Cardiac fibroblast (primary cell): ENCODE measurements at regions not wholly inside any gene's neighbourhood (a gene's known extent, or its start where the extent isn't known, plus 50 kb on each side); places are given as distances from the start of the nearest gene placed in this dataset.

Experiments
- DNase-seq, 2 donors: peaks; one replicate each; pipeline versions ENCODE4 v3.0.0 to v3.0.0-alpha.2; 2010; ENCODE audit warnings: low read depth in 2 of 2
- H3K4me3 ChIP-seq, 2 donors: replicated peaks in 1 of 2; 1 replicate in 1 of 2; 2 replicates in 1 of 2; pipeline ENCODE4 v1.5.1; 2011; ENCODE audit warnings: low read depth in 2 of 2, low read length in 2 of 2, mild to moderate bottlenecking in 2 of 2, moderate library complexity in 1 of 2
- TF ChIP-seq, protein P1 (sequence below): IDR thresholded peaks from one replicate; pipeline ENCODE4 v1.5.1; 2011; ENCODE audit warnings: low read depth, mild to moderate bottlenecking, low read length, inconsistent platforms

DNA sequence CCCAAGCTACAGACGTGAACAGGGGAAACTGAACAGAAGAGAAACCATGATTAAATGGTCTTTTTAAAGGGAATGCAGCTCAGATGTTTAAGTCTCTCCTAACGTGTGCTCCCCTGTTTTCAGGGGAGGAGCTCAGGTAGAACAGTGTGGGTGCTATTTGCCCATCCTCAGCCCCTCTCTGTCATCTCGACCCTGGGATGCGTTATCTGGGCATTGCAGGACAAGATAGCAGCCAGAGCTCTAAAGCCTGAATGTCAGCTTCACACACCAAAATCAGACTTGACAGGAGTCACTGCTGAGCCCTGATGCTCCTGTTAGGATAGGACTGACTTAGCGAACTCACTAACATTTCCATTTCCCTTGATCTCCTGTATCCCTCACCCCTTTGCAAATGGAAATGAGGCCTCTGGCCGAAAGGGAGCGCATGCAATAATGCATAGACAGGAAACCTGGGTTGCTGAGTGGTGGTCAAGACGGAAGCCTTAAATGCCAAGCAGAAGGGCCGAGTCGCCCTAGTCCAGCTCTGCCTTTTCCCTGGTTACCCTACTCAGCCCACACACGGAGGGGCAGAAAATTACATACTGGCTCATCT lies 234.9 kb upstream of the TPM1 start:
- TF ChIP-seq, protein P1, sequence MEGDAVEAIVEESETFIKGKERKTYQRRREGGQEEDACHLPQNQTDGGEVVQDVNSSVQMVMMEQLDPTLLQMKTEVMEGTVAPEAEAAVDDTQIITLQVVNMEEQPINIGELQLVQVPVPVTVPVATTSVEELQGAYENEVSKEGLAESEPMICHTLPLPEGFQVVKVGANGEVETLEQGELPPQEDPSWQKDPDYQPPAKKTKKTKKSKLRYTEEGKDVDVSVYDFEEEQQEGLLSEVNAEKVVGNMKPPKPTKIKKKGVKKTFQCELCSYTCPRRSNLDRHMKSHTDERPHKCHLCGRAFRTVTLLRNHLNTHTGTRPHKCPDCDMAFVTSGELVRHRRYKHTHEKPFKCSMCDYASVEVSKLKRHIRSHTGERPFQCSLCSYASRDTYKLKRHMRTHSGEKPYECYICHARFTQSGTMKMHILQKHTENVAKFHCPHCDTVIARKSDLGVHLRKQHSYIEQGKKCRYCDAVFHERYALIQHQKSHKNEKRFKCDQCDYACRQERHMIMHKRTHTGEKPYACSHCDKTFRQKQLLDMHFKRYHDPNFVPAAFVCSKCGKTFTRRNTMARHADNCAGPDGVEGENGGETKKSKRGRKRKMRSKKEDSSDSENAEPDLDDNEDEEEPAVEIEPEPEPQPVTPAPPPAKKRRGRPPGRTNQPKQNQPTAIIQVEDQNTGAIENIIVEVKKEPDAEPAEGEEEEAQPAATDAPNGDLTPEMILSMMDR: no peak
- DNase-seq: no peak
- no peak overlapping the region for H3K4me3 ChIP-seq

DNA sequence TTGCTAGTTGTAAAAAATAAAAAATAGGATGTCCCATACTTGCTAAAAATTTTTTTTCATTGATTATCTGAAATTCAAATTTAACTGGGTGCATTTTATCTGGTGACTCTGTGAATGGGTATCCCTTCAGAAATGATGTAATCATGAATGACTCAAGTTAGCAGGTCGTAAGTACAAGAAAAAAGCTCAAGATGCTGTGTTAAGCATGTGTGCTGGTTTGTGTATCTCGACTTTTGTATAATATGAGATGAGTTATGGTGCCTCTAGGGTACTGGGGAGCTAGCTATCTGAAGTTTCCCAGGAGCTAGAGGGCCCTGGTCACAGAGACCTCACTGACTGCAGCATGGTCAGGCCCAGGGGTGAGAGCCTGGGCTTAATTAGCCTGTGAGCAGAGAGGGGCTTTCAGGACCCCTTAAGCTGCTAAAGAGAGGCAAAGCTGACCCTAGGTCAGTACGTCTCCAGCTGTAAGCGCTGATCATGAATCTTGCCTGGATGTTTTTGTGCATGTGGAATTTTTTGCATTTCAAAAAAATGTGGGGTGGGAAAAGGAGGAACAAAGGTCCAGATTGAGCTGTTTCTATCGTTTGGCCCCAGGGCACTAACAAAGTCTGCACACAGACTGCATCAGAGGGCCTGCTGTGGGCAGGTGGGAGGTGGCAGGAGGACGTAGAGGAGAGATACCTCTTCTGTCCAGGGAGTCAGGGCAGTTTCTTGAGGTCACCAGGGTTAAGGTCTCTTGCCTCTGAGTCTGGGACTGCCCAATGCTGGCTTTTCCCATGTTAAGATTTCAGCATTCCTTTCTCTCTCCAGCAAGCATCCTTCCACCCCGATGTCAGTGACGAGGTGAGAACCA lies 233.2 kb upstream of the TPM1 start:
- DNase-seq: peak in 1 of 2 donors; percentile 65
- TF ChIP-seq, protein P1: no peak
- H3K4me3 ChIP-seq: no peak overlapping the region

DNA sequence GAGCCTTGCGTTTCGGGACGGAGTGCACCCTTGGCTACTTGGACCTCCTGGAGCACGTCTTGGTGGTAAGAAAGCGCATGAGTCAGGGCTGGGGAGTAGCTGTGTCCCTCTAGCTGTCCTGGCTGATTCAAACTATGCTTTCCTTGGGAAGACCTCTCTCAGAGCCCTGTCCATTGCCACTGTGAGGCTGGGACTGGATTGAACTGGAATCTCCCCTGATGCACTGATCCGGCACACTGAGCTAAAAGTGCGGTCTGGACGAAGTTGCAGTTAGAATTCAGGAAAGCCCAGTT lies 232.6 kb upstream of the TPM1 start:
- no peak overlapping the region for H3K4me3 ChIP-seq
- TF ChIP-seq, protein P1: no peak
- DNase-seq: no peak

DNA sequence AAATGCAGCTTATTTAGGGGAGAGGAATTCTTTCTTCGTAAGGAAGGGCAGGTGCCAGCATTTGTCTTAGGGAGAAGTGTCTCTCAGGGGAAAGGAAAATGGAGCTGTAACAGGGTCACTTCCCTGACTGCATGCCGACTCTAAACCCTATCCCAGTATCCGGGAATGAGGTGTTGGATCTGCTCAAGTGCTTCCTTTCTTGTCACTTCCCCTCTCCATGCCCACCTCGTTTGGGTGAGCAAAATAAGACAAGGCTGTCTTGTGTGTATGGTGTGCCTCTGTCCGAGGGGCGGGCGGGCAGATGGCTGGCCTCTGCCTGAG lies 230.1 kb upstream of the TPM1 start:
- no peak for DNase-seq
- H3K4me3 ChIP-seq: no peak overlapping the region
- TF ChIP-seq, protein P1: no peak

DNA sequence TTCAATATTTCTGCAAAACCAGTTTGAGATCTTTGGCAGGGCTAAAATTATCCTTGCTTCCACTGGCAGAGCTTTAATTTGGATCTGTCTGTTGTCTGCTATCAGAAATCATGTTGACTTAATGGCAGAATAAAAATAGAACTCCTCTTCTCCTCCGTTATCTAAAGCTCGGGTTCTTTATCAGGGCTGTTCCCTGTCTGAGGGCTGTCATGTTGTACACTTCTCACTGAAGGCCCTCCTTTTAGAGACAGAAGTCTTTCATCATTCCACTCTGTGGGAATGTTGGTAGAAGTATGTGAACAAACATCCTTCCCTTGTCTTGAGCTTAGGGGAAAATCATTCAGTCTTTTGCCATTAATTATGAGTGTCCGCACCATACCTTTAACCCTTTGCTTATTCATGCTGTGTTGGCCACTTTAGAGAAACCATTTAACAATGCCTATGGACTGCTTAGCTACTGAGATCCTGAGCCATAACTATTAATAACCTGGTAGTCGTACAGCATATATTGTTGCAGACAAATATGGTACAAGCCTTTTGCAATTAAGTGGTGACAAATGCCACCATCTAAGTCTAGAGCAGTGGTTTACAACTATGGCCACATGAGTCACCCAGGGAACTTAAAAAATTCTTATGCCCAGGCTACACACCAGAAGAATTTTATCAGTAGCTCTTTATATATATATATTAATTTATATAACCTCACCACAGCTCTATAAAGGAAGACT lies 226.0 kb upstream of the TPM1 start:
- no peak overlapping the region for H3K4me3 ChIP-seq
- DNase-seq: peak in 1 of 2 donors; percentile 29
- TF ChIP-seq, protein P1: no peak

DNA sequence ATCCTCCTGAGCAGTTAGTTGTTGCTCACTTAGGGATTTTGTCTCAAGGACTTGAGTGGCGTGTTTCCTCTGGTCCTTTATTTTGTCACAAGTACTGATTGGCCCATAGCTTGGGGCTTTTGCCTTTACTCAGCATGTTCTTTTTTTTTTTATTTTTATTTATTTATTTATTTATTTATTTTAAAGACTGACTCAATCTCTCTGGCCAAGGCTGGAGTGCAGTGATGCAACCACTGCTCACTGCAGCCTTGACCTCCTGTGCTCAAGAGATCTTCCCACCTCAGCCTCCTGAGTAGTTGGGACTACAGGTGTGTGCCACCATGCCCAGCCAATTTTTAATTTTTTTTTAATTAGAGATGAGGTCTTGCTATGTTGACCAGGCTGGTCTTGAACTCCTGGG lies 223.9 kb upstream of the TPM1 start:
- H3K4me3 ChIP-seq: no peak overlapping the region
- TF ChIP-seq, protein P1: no peak
- peak in 1 of 2 donors; percentile 61 for DNase-seq
